Endothelial cell of umbilical vein (primary cell): ENCODE measurements at regions not wholly inside any gene's neighbourhood (a gene's known extent, or its start where the extent isn't known, plus 50 kb on each side); places are given as distances from the start of the nearest gene placed in this dataset.

Experiments used
- BruUV-seq: library from RNA; stranded (reverse); fragments of 400-500 nt; replicated peaks from 2 replicates; lab custom pipeline; 2021; lab: Mats Ljungman, UMichigan
- CTCF ChIA-PET: fragments of 300-600, 350-600 bp; sonication (Branson Sonifier 250); formaldehyde crosslinking; loops from one replicate; lab custom pipeline; 2021; ENCODE audit warnings: antibody characterized with exemption, inconsistent platforms; lab: Charles Lee
- POLR2A ChIA-PET: fragments of 300-600, 350-600 bp; sonication (Branson Sonifier 250); formaldehyde crosslinking; loops from one replicate; lab custom pipeline; 2021; ENCODE audit warnings: antibody characterized with exemption, inconsistent platforms; lab: Charles Lee
- DNase-seq: peaks from one replicate; pipeline ENCODE4 v3.0.0-alpha.2; 2011; ENCODE audit warnings: low read depth, low spot score
- FAIRE-seq: peaks from 2 replicates; lab custom pipeline; 2011; peaks lifted over from hg19 to GRCh38; lab: Jason Lieb, UNC
- H2AFZ ChIP-seq: 2 replicates; pipeline ENCODE4 v1.6.0; 2012; ENCODE audit warnings: low read depth, low read length, control low read depth, inconsistent platforms
- H3K27ac ChIP-seq: 2 replicates; pipeline ENCODE4 v1.5.1; 2011; ENCODE audit warnings: low read depth, mild to moderate bottlenecking, control low read depth, low read length, moderate library complexity; ENCODE audit not compliant: insufficient read depth
- H3K27me3 ChIP-seq, 2 experiments: 2 replicates each; pipeline versions ENCODE4 v1.6.0 to v1.6.1; 2011; ENCODE audit warnings: low read length in 2 of 2, mixed read lengths in 1 of 2; ENCODE audit not compliant: control insufficient read depth in 2 of 2, insufficient read depth in 2 of 2
- H3K36me3 ChIP-seq, 2 experiments: 2 replicates in 1 of 2; 3 replicates in 1 of 2; pipeline ENCODE4 v1.5.1; 2011; ENCODE audit warnings: low read length in 2 of 2, mild to moderate bottlenecking in 1 of 2, moderate library complexity in 1 of 2; ENCODE audit not compliant: control insufficient read depth in 2 of 2, insufficient read depth in 2 of 2; ENCODE audit errors: extremely low read depth in 1 of 2
- H3K4me1 ChIP-seq: 3 replicates; pipeline ENCODE4 v1.5.1; 2011; ENCODE audit warnings: mild to moderate bottlenecking, low read length; ENCODE audit not compliant: control insufficient read depth, insufficient read depth; ENCODE audit errors: extremely low read depth
- H3K4me2 ChIP-seq: 2 replicates; pipeline ENCODE4 v1.6.1; 2011; ENCODE audit warnings: low read length, control low read depth, mixed read lengths; ENCODE audit not compliant: insufficient read depth
- H3K4me3 ChIP-seq, 3 experiments: fragments of 200-600 bp in 1 of 3; sonication (generic), shearing (Covaris generic) in 1 of 3; replicated peaks in 1 of 3; 2 replicates each; pipeline ENCODE4 v1.5.1; 2011 to 2016; ENCODE audit warnings: control low read depth in 3 of 3, low read length in 3 of 3, mild to moderate bottlenecking in 2 of 3, inconsistent platforms in 1 of 3, low read depth in 1 of 3, moderate library complexity in 1 of 3; ENCODE audit not compliant: insufficient read depth in 1 of 3
- H3K79me2 ChIP-seq: 2 replicates; pipeline ENCODE4 v1.6.0; 2012; ENCODE audit warnings: low read length, inconsistent platforms; ENCODE audit not compliant: control insufficient read depth, insufficient read depth
- H3K9ac ChIP-seq: replicated peaks from 2 replicates; pipeline ENCODE3; 2011; ENCODE audit warnings: low read length, control low read depth; ENCODE audit not compliant: insufficient read depth; ENCODE audit errors: extremely low read depth
- H3K9me1 ChIP-seq: replicated peaks from 3 replicates; pipeline ENCODE4 v1.6.0; 2011; ENCODE audit warnings: mild to moderate bottlenecking, low read length; ENCODE audit not compliant: control insufficient read depth, insufficient read depth; ENCODE audit errors: extremely low read depth
- H3K9me3 ChIP-seq: replicated peaks from 2 replicates; pipeline ENCODE4 v1.5.1; 2012; ENCODE audit warnings: low read length, inconsistent platforms; ENCODE audit not compliant: control insufficient read depth, insufficient read depth
- H4K20me1 ChIP-seq: replicated peaks from 2 replicates; pipeline ENCODE3; 2011; ENCODE audit warnings: mild to moderate bottlenecking, low read length; ENCODE audit not compliant: control insufficient read depth, insufficient read depth; ENCODE audit errors: extremely low read depth
- CTCF ChIP-seq, 2 donors: IDR thresholded peaks; 1 replicate in 1 of 2; 2 replicates in 1 of 2; pipeline ENCODE4 v1.5.1; 2011; ENCODE audit warnings: low read length in 2 of 2, mild to moderate bottlenecking in 2 of 2, moderate library complexity in 2 of 2, control low read depth in 1 of 2, inconsistent platforms in 1 of 2, low read depth in 1 of 2; ENCODE audit not compliant: insufficient read depth in 1 of 2; ENCODE audit errors: extremely low read depth in 1 of 2
- EZH2 ChIP-seq: IDR thresholded peaks from 2 replicates; pipeline ENCODE4 v1.6.1; 2012; ENCODE audit warnings: borderline replicate concordance, low read depth, mild to moderate bottlenecking, moderate library complexity, low read length, inconsistent platforms; ENCODE audit not compliant: severe bottlenecking
- FOS ChIP-seq: IDR thresholded peaks from 2 replicates; pipeline ENCODE4 v1.6.1; 2011; ENCODE audit warnings: mild to moderate bottlenecking, low read length, moderate library complexity, borderline replicate concordance; ENCODE audit not compliant: insufficient read depth
- GATA2 ChIP-seq: IDR thresholded peaks from 2 replicates; pipeline ENCODE4 v1.7.0; 2011; ENCODE audit warnings: low read depth, mild to moderate bottlenecking, moderate library complexity, mixed read lengths, low read length; ENCODE audit not compliant: insufficient read length, insufficient read depth
- JUN ChIP-seq: IDR thresholded peaks from 2 replicates; pipeline ENCODE4 v1.6.1; 2011; ENCODE audit warnings: borderline replicate concordance, low read depth; ENCODE audit not compliant: insufficient read length, insufficient read depth
- MAX ChIP-seq: IDR thresholded peaks from 2 replicates; pipeline ENCODE4 v1.6.1; 2011; ENCODE audit not compliant: insufficient read depth, insufficient read length
- MYC ChIP-seq: IDR thresholded peaks from one replicate; pipeline ENCODE4 v1.6.1; 2011; ENCODE audit warnings: mild to moderate bottlenecking, low read depth, low read length
- POLR2A ChIP-seq: IDR thresholded peaks from 2 replicates; pipeline ENCODE4 v1.6.1; 2012; ENCODE audit warnings: low read depth, mild to moderate bottlenecking, control low read depth, low read length
- POLR2AphosphoS5 ChIP-seq: IDR thresholded peaks from 2 replicates; pipeline ENCODE4 v1.6.1; 2012; ENCODE audit warnings: low read depth, mild to moderate bottlenecking, control low read depth, low read length, moderate library complexity; ENCODE audit not compliant: insufficient read depth
- dilution Hi-C: fragments of 300-500 bp; cut with MboI; formaldehyde crosslinking; loops from one replicate; pipeline ENCODE4 v1.15.0; 2019; ENCODE audit warnings: low sequenced_read_pairs; ENCODE audit not compliant: extremely low pct_ligation_motif_present
- intact Hi-C: fragments of 100-400 bp; cut with micrococcal nuclease; formaldehyde crosslinking; loops from one replicate; pipeline ENCODE4 v1.10.0; 2022

GRCh38 chr22:47663615-47664605, 901.5 kb downstream of the TBC1D22A start:
- ChIA-PET POLR2A (no interaction called here), CTCF (no interaction called here)
- FAIRE-seq (no peak), DNase-seq (no peak)
- Histone ChIP-seq H4K20me1 (no peaks in the 10 kb centered on the region), H3K4me1 (no peaks in the 10 kb centered on the region), H3K9me3 (peaks cover 6% of the 10 kb centered on the region), H3K27me3 (no peaks in the 10 kb centered on the region), H3K79me2 (no peaks in the 10 kb centered on the region), H3K9ac (no peak overlapping the region), H3K9me1 (no peaks in the 10 kb centered on the region), H3K4me2 (no peak overlapping the region), H3K4me3 (no peak overlapping the region), H2AFZ (no peak overlapping the region), H3K36me3 (no peaks in the 10 kb centered on the region), H3K27ac (no peak overlapping the region)
- dilution Hi-C loops, result no loop called here
- TF ChIP-seq MAX (no peak), FOS (no peak), POLR2AphosphoS5 (no peak), GATA2 (no peak), EZH2 (no peak), MYC (no peak), JUN (no peak), POLR2A (no peak), CTCF (IDR thresholded peaks at IDR 0.05; ENCODE audit: extremely low read depth in 1 of 2, insufficient read depth in 1 of 2, low read depth in 1 of 2, low read length in 2 of 2) (no peak)
- intact Hi-C loops, result no loop called here
- no TSS peak for BruUV-seq
